ENCODE measurements at regions not wholly inside any gene's neighbourhood (a gene's known extent, or its start where the extent isn't known, plus 50 kb on each side); places are given as distances from the start of the nearest gene placed in this dataset.

DNA sequence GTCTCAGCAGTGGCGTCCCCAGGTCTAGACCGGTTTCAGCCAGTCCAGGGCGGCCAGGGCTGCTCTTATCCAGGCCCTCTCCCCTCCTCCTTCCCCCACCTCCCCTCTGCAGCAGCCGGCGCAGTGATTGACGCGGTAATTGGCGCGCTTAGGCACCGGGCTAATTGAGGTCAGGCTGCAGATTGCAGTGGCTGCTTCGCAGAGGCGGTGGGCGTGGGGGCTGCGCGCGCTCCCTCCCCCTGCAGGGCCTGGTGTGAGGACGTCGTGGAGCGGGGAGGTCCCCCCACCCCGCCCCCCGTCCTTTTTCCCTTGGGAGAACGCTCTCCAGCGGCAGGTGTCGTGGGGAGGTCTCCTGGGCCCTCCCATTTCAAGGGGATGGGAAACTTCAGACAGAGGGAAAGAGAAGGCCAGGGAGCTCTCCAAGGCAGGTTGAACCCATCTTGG lies 70.4 kb upstream of the BLCAP start:
- peak; percentile 50 for DNase-seq

GRCh38 chr20:37596890-37597536 lies 69.3 kb upstream of the BLCAP start:
- DNase-seq = no peak

DNA sequence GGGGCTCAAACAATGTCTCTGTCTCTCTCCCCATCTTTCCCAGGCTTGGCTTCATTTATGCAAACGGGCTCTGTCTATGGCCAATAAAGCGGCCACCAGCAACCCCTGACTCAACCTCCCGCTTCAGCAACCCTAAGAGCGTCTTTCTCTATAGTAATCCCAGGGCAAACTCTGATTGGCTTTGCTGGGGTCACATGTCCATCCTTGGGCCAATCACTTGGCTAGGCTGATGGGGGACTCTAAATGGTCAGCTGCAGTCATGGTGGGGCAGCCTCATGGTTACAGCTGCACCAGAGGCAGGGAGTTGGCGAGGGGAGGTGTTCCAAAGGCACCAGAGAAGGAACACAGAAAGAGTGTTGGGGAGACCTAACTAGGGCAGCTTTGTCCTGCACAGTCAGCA lies 68.5 kb upstream of the BLCAP start:
- DNase-seq = no peak

- DNase-seq = no peak
Measured at GRCh38 chr20:37593710-37594109, 66.0 kb upstream of the BLCAP start.

- DNase-seq = no peak
Measured at GRCh38 chr20:37590938-37591490, 63.3 kb upstream of the BLCAP start.

DNA sequence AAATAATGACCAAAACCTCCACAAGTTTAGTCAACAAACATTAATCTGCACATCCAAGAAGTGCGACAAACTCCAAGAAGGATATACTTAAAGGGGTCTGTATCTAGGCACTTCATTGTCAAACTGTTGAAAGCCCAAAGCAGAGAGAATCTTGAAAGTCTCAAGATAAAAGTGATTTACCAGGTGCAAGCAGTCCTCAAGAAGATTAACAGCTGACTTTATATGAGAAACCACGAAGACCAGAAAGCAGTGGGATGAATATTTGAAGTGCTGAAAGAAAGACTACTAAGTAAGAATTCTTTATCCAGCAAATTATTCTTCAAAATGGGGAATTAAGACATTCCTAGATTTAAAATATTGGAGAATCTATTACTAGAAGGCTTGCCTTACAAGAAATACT lies 58.4 kb upstream of the BLCAP start:
- DNase-seq = no peak

- DNase-seq = no peak
Measured at GRCh38 chr20:37584238-37584807, 56.6 kb upstream of the BLCAP start.

- no peak for DNase-seq
Measured at GRCh38 chr20:37581246-37581645, 53.6 kb upstream of the BLCAP start.

DNA sequence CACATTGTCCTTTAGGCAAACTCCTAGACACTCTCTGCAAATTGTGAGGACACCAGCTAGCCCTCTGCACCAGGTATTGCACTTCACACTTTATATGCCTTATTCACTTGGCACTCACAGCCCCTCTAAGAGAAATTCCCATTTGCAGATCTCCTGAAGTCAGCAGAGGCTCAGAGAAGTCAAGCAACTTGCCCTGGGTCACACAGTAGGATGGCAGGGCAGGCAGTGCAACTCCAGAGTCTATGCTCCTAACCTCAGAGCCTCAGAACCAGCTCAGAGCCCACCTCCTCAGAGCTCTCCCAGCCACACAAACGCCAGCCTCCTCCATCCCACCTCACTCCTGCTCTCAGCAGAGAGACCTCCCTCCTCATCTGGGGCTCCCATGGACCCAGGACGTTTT lies 52.4 kb upstream of the BLCAP start:
- DNase-seq = no peak

- no peak for DNase-seq
Measured at GRCh38 chr20:37579106-37579505, 51.4 kb upstream of the BLCAP start.

GRCh38 chr20:37577981-37578380 lies 50.3 kb upstream of the BLCAP start:
- DNase-seq = no peak

Data from left kidney (tissue), 1 donor.